GM12873 (cell line): ENCODE measurements at regions not wholly inside any gene's neighbourhood (a gene's known extent, or its start where the extent isn't known, plus 50 kb on each side); places are given as distances from the start of the nearest gene placed in this dataset.

ENCODE experiments used
- CTCF ChIP-seq: IDR thresholded peaks from 2 replicates; pipeline ENCODE4 v1.5.1; 2012; ENCODE audit warnings: low read depth, mild to moderate bottlenecking, moderate library complexity, low read length, control low read depth; ENCODE audit not compliant: insufficient read depth; ENCODE audit errors: missing control alignments

GRCh38 chr2:43052204-43052943 is 174.0 kb downstream of the ZFP36L2 start:
- no peak for TF ChIP-seq CTCF

- no peak for TF ChIP-seq CTCF
Observed at GRCh38 chr2:43051338-43051737, 175.1 kb downstream of the ZFP36L2 start.

- TF ChIP-seq CTCF = no peak
Observed at GRCh38 chr2:43050866-43051265, 175.5 kb downstream of the ZFP36L2 start.

- TF ChIP-seq CTCF = no peak
Observed at GRCh38 chr2:43049836-43050801, 176.3 kb downstream of the ZFP36L2 start.

GRCh38 chr2:43047187-43047780 is 179.1 kb downstream of the ZFP36L2 start:
- no peak for TF ChIP-seq CTCF

- TF ChIP-seq CTCF = no peak
Observed at GRCh38 chr2:43045866-43046265, 180.5 kb downstream of the ZFP36L2 start.
